ENCODE measurements at regions not wholly inside any gene's neighbourhood (a gene's known extent, or its start where the extent isn't known, plus 50 kb on each side); places are given as distances from the start of the nearest gene placed in this dataset.

- TF ChIP-seq, protein P1, sequence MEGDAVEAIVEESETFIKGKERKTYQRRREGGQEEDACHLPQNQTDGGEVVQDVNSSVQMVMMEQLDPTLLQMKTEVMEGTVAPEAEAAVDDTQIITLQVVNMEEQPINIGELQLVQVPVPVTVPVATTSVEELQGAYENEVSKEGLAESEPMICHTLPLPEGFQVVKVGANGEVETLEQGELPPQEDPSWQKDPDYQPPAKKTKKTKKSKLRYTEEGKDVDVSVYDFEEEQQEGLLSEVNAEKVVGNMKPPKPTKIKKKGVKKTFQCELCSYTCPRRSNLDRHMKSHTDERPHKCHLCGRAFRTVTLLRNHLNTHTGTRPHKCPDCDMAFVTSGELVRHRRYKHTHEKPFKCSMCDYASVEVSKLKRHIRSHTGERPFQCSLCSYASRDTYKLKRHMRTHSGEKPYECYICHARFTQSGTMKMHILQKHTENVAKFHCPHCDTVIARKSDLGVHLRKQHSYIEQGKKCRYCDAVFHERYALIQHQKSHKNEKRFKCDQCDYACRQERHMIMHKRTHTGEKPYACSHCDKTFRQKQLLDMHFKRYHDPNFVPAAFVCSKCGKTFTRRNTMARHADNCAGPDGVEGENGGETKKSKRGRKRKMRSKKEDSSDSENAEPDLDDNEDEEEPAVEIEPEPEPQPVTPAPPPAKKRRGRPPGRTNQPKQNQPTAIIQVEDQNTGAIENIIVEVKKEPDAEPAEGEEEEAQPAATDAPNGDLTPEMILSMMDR (IDR thresholded peaks at IDR 0.05), result no peak
- TF ChIP-seq POLR2A (IDR thresholded peaks at IDR 0.05), result no peak
These were observed 83.2 kb upstream of the USP9X start for GRCh38 chrX:41002026-41002425.

Data from thyroid gland (tissue), 4 donors.